SK-MEL-5 (cell line): ENCODE measurements at regions not wholly inside any gene's neighbourhood (a gene's known extent, or its start where the extent isn't known, plus 50 kb on each side); places are given as distances from the start of the nearest gene placed in this dataset.
A peak's percentile ranks its signal among the peaks of the same experiment; 100 is the strongest.

Experiments
- DNase-seq: peaks from one replicate; pipeline ENCODE4 v3.0.0-alpha.2; 2016; ENCODE audit warnings: low read depth, low spot score
- in situ Hi-C: cut with HindIII; loops from 2 replicates; pipeline ENCODE4 v1.10.0; 2016; ENCODE audit warnings: low sequenced_read_pairs, high pct_unique_total_duplicates, low pct_unique_long_range_greater_than_20kb

- in situ Hi-C loops = no loop called here
- no peak for DNase-seq
Observed at GRCh38 chr2:12421046-12421445, 295.7 kb upstream of the TRIB2 start.

GRCh38 chr2:12424219-12424618 is 292.5 kb upstream of the TRIB2 start:
- in situ Hi-C loops = no loop called here
- no peak for DNase-seq

GRCh38 chr2:12424809-12425208 is 291.9 kb upstream of the TRIB2 start:
- peak; percentile 19 for DNase-seq
- in situ Hi-C loops = no loop called here

- in situ Hi-C loops = no loop called here
- DNase-seq = no peak
Observed at GRCh38 chr2:12428324-12428723, 288.4 kb upstream of the TRIB2 start.

GRCh38 chr2:12428786-12429185 is 287.9 kb upstream of the TRIB2 start:
- DNase-seq = no peak
- in situ Hi-C loops = no loop called here

GRCh38 chr2:12429779-12430406 is 286.8 kb upstream of the TRIB2 start:
- DNase-seq = peak; percentile 44
- in situ Hi-C loops = no loop called here

- DNase-seq = peak; percentile 46
Observed at GRCh38 chr2:12430407-12431133, 286.2 kb upstream of the TRIB2 start.

GRCh38 chr2:12432985-12433625 is 283.6 kb upstream of the TRIB2 start:
- DNase-seq = no peak
- in situ Hi-C loops = no loop called here

More at GRCh38 chr2:12430407-12431133, 286.2 kb upstream of the TRIB2 start:
- in situ Hi-C loops = no loop called here

- in situ Hi-C loops = no loop called here
- DNase-seq = peak; percentile 39
Observed at GRCh38 chr2:12433626-12433990, 283.1 kb upstream of the TRIB2 start.

- in situ Hi-C loops = no loop called here
- DNase-seq = no peak
Observed at GRCh38 chr2:12434630-12435098, 282.1 kb upstream of the TRIB2 start.

GRCh38 chr2:12435430-12436222 is 281.1 kb upstream of the TRIB2 start:
- in situ Hi-C loops = no loop called here
- DNase-seq = no peak

- DNase-seq = no peak
- in situ Hi-C loops = no loop called here
Observed at GRCh38 chr2:12436483-12436882, 280.3 kb upstream of the TRIB2 start.

GRCh38 chr2:12436935-12437561 is 279.7 kb upstream of the TRIB2 start:
- DNase-seq = no peak
- in situ Hi-C loops = no loop called here

GRCh38 chr2:12440731-12441130 is 276.0 kb upstream of the TRIB2 start:
- no peak for DNase-seq
- in situ Hi-C loops = no loop called here

GRCh38 chr2:12441750-12442475 is 274.8 kb upstream of the TRIB2 start:
- in situ Hi-C loops = no loop called here
- no peak for DNase-seq

GRCh38 chr2:12442476-12442847 is 274.3 kb upstream of the TRIB2 start:
- DNase-seq = no peak
- in situ Hi-C loops = no loop called here

GRCh38 chr2:12448846-12449505 is 267.8 kb upstream of the TRIB2 start:
- no peak for DNase-seq

More at GRCh38 chr2:12448846-12449505, 267.8 kb upstream of the TRIB2 start:
- in situ Hi-C loops = no loop called here
